GM18870 (cell line): ENCODE measurements at regions not wholly inside any gene's neighbourhood (a gene's known extent, or its start where the extent isn't known, plus 50 kb on each side); places are given as distances from the start of the nearest gene placed in this dataset.
A peak's percentile ranks its signal among the peaks of the same experiment; 100 is the strongest.

Experiments used
- ATAC-seq: cut with Tn5 transposase; IDR thresholded peaks from one replicate; pipeline ENCODE4 v1.9.1; 2021; ENCODE audit warnings: moderate library complexity; ENCODE audit not compliant: unreplicated experiment

- ATAC-seq = no peak
Measured at GRCh38 chr10:88058750-88059149, 195.3 kb downstream of the PTEN start.

GRCh38 chr10:88059190-88059589 is 195.8 kb downstream of the PTEN start:
- no peak for ATAC-seq

GRCh38 chr10:88060762-88061161 is 197.3 kb downstream of the PTEN start:
- no peak for ATAC-seq

GRCh38 chr10:88062385-88062784 is 199.0 kb downstream of the PTEN start:
- ATAC-seq = no peak

- ATAC-seq = no peak
Measured at GRCh38 chr10:88062798-88063472, 199.5 kb downstream of the PTEN start.

GRCh38 chr10:88063861-88064557 is 200.6 kb downstream of the PTEN start:
- ATAC-seq = no peak

- ATAC-seq = peak; percentile 51
Measured at GRCh38 chr10:88064608-88065382, 201.4 kb downstream of the PTEN start.

- peak; percentile 30 for ATAC-seq
Measured at GRCh38 chr10:88065383-88066049, 202.1 kb downstream of the PTEN start.

GRCh38 chr10:88066319-88066718 is 202.9 kb downstream of the PTEN start:
- ATAC-seq = no peak

- no peak for ATAC-seq
Measured at GRCh38 chr10:88066876-88067275, 203.5 kb downstream of the PTEN start.

GRCh38 chr10:88067737-88068136 is 204.3 kb downstream of the PTEN start:
- ATAC-seq = no peak

GRCh38 chr10:88069338-88069737 is 205.9 kb downstream of the PTEN start:
- no peak for ATAC-seq

- peak; percentile 40 for ATAC-seq
Measured at GRCh38 chr10:88070080-88070880, 206.9 kb downstream of the PTEN start.

GRCh38 chr10:88071879-88072278 is 208.5 kb downstream of the PTEN start:
- ATAC-seq = no peak

GRCh38 chr10:88073682-88074081 is 210.3 kb downstream of the PTEN start:
- no peak for ATAC-seq

- ATAC-seq = no peak
Measured at GRCh38 chr10:88074971-88075370, 211.5 kb downstream of the PTEN start.

- ATAC-seq = peak; percentile 42
Measured at GRCh38 chr10:88076027-88076880, 212.8 kb downstream of the PTEN start.

GRCh38 chr10:88077977-88078376 is 214.6 kb downstream of the PTEN start:
- ATAC-seq = no peak

GRCh38 chr10:88080213-88080612 is 216.8 kb downstream of the PTEN start:
- peak; percentile 67 for ATAC-seq
